GM12878 (cell line): ENCODE measurements at regions not wholly inside any gene's neighbourhood (a gene's known extent, or its start where the extent isn't known, plus 50 kb on each side); places are given as distances from the start of the nearest gene placed in this dataset.

Source experiments
- CREM ChIP-seq: IDR thresholded peaks from 2 replicates; pipeline ENCODE4 v1.6.1; 2014; ENCODE audit warnings: antibody characterized with exemption, low read depth
- EGR1 ChIP-seq, 2 experiments: IDR thresholded peaks; 1 replicate in 1 of 2; 2 replicates in 1 of 2; pipeline ENCODE4 v1.6.1; 2011 to 2012; ENCODE audit warnings: low read depth in 2 of 2, low read length in 2 of 2, borderline replicate concordance in 1 of 2, mild to moderate bottlenecking in 1 of 2, moderate library complexity in 1 of 2
- FOXM1 ChIP-seq: IDR thresholded peaks from 2 replicates; pipeline ENCODE4 v1.6.1; 2012; ENCODE audit warnings: low read depth, mild to moderate bottlenecking, inconsistent platforms, low read length, moderate library complexity
- GABPA ChIP-seq: IDR thresholded peaks from 2 replicates; pipeline ENCODE4 v1.6.1; 2014; ENCODE audit warnings: antibody characterized with exemption, low read depth, mild to moderate bottlenecking, inconsistent platforms
- POLR2AphosphoS5 ChIP-seq: IDR thresholded peaks from 2 replicates; pipeline ENCODE4 v1.6.1; 2011; ENCODE audit warnings: mild to moderate bottlenecking, low read length, inconsistent platforms
- TF ChIP-seq, protein P1 (sequence below), 3 experiments: IDR thresholded peaks in 2 of 3; conservative IDR thresholded peaks in 1 of 3; 2 replicates each; pipeline ENCODE4 v1.5.1; 2011; ENCODE audit warnings: low read depth in 3 of 3, low read length in 3 of 3, mild to moderate bottlenecking in 3 of 3, control low read depth in 2 of 3, moderate library complexity in 2 of 3, inconsistent platforms in 1 of 3, mixed read lengths in 1 of 3; ENCODE audit not compliant: control insufficient read depth in 2 of 3, insufficient read depth in 1 of 3; ENCODE audit errors: extremely low read depth in 1 of 3
- TF ChIP-seq, protein P2 (sequence below): IDR thresholded peaks from 2 replicates; pipeline ENCODE4 v1.6.1; 2011; ENCODE audit warnings: mild to moderate bottlenecking, low read depth, low read length, moderate library complexity; ENCODE audit not compliant: insufficient replicate concordance

- TF ChIP-seq FOXM1 (no peak), EGR1 (IDR thresholded peaks at IDR 0.05; ENCODE audit: borderline replicate concordance in 1 of 2, low read depth in 2 of 2, low read length in 2 of 2) (no peak), POLR2AphosphoS5 (no peak), CREM (no peak), GABPA (no peak)
- TF ChIP-seq, protein P1, sequence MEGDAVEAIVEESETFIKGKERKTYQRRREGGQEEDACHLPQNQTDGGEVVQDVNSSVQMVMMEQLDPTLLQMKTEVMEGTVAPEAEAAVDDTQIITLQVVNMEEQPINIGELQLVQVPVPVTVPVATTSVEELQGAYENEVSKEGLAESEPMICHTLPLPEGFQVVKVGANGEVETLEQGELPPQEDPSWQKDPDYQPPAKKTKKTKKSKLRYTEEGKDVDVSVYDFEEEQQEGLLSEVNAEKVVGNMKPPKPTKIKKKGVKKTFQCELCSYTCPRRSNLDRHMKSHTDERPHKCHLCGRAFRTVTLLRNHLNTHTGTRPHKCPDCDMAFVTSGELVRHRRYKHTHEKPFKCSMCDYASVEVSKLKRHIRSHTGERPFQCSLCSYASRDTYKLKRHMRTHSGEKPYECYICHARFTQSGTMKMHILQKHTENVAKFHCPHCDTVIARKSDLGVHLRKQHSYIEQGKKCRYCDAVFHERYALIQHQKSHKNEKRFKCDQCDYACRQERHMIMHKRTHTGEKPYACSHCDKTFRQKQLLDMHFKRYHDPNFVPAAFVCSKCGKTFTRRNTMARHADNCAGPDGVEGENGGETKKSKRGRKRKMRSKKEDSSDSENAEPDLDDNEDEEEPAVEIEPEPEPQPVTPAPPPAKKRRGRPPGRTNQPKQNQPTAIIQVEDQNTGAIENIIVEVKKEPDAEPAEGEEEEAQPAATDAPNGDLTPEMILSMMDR (IDR thresholded peaks at IDR 0.05 in 2 of 3, conservative IDR thresholded peaks at IDR 0.05 in 1 of 3; ENCODE audit: control insufficient read depth in 2 of 3, extremely low read depth in 1 of 3, insufficient read depth in 1 of 3, low read depth in 3 of 3, low read length in 3 of 3) = no peak
- TF ChIP-seq, protein P2, sequence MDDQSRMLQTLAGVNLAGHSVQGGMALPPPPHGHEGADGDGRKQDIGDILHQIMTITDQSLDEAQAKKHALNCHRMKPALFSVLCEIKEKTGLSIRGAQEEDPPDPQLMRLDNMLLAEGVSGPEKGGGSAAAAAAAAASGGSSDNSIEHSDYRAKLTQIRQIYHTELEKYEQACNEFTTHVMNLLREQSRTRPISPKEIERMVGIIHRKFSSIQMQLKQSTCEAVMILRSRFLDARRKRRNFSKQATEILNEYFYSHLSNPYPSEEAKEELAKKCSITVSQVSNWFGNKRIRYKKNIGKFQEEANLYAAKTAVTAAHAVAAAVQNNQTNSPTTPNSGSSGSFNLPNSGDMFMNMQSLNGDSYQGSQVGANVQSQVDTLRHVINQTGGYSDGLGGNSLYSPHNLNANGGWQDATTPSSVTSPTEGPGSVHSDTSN = no peak
These were observed 443.6 kb downstream of the SPRY1 start for GRCh38 chr4:123840197-123840596.
